ENCODE measurements at regions not wholly inside any gene's neighbourhood (a gene's known extent, or its start where the extent isn't known, plus 50 kb on each side); places are given as distances from the start of the nearest gene placed in this dataset.

- Histone ChIP-seq H3K4me1 (ENCODE audit: control insufficient read depth, insufficient read depth, low read length) (no peaks in the 10 kb centered on the region), H3K27ac (ENCODE audit: low read length) (no peak overlapping the region), H3K27me3 (ENCODE audit: control insufficient read depth, insufficient read depth, low read length) (no peaks in the 10 kb centered on the region), H3K9me3 (ENCODE audit: control insufficient read depth, insufficient read depth, low read depth, low read length) (no peaks in the 10 kb centered on the region), H3K36me3 (ENCODE audit: control insufficient read depth, insufficient read depth, low read length) (no peaks in the 10 kb centered on the region), H3K4me3 (ENCODE audit: low read depth in 2 of 2, low read length in 2 of 2) (no peak overlapping the region)
- DNase-seq (ENCODE audit: low read depth, low spot score) (no peak), ATAC-seq (no peak)
- TF ChIP-seq REST (IDR thresholded peaks at IDR 0.05; ENCODE audit: insufficient read depth in 1 of 2, low read depth in 2 of 2, low read length in 1 of 2), result no peak
- no peak for TF ChIP-seq SIN3A (IDR thresholded peaks at IDR 0.05; ENCODE audit: borderline replicate concordance, insufficient read depth, low read depth, low read length)
- TF ChIP-seq POLR2AphosphoS5 (IDR thresholded peaks at IDR 0.05; ENCODE audit: low read depth, low read length), result no peak
- ChIA-PET POLR2A (no interaction called here), CTCF (no interaction called here)
- no TSS peak for BruUV-seq (replicated peaks)
- in situ Hi-C loops (cut with HindIII; ENCODE audit: low pct_unique_long_range_greater_than_20kb, low sequenced_read_pairs) (no loop called here), intact Hi-C loops (cut with micrococcal nuclease; ENCODE audit: unreplicated experiment) (no loop called here)
Observed at GRCh38 chr5:51582871-51583394, 199.7 kb downstream of the ISL1 start.

GRCh38 chr5:51598026-51598425 is 214.8 kb downstream of the ISL1 start:
- no peak for TF ChIP-seq TCF7L2 (IDR thresholded peaks at IDR 0.05; ENCODE audit: low read depth, low read length)
- no peak for TF ChIP-seq CTCF (IDR thresholded peaks at IDR 0.05)
- TF ChIP-seq SIN3A (IDR thresholded peaks at IDR 0.05; ENCODE audit: borderline replicate concordance, insufficient read depth, low read depth, low read length), result no peak
- TF ChIP-seq POLR2AphosphoS5 (IDR thresholded peaks at IDR 0.05; ENCODE audit: low read depth, low read length), result no peak
- TF ChIP-seq REST (IDR thresholded peaks at IDR 0.05; ENCODE audit: insufficient read depth in 1 of 2, low read depth in 2 of 2, low read length in 1 of 2), result no peak
- BruUV-seq (replicated peaks), result no TSS peak
- H3K9me3 ChIP-seq (ENCODE audit: control insufficient read depth, insufficient read depth, low read depth, low read length), result no peaks in the 10 kb centered on the region
- DNase-seq (ENCODE audit: low read depth, low spot score), result no peak
- ATAC-seq, result no peak
- no peak overlapping the region for H3K4me3 ChIP-seq (ENCODE audit: low read depth in 2 of 2, low read length in 2 of 2)
- ChIA-PET POLR2A (no interaction called here), CTCF (no interaction called here)
- H3K36me3 ChIP-seq (ENCODE audit: control insufficient read depth, insufficient read depth, low read length), result no peaks in the 10 kb centered on the region
- intact Hi-C loops (cut with micrococcal nuclease; ENCODE audit: unreplicated experiment) (no loop called here), in situ Hi-C loops (cut with HindIII; ENCODE audit: low pct_unique_long_range_greater_than_20kb, low sequenced_read_pairs) (no loop called here)
- no peak overlapping the region for H3K27ac ChIP-seq (ENCODE audit: low read length)
- no peaks in the 10 kb centered on the region for H3K4me1 ChIP-seq (ENCODE audit: control insufficient read depth, insufficient read depth, low read length)
- H3K27me3 ChIP-seq (ENCODE audit: control insufficient read depth, insufficient read depth, low read length), result no peaks in the 10 kb centered on the region

Data from Panc1 (cell line).